Gastrocnemius medialis (tissue), 4 donors: ENCODE measurements at regions not wholly inside any gene's neighbourhood (a gene's known extent, or its start where the extent isn't known, plus 50 kb on each side); places are given as distances from the start of the nearest gene placed in this dataset.

Source experiments
- ATAC-seq, 2 donors: fragments of 150-250 bp; one replicate each; pipeline ENCODE4 v1.9.1; 2016
- DNase-seq, 2 donors: peaks; one replicate each; pipeline ENCODE4 v3.0.0-alpha.2; 2019
- H3K27ac ChIP-seq, 4 donors: fragments of 200-600 bp; sonication (generic); 1 replicate in 1 of 4; 2 replicates in 3 of 4; pipeline ENCODE4 v1.5.1; 2016 to 2018; ENCODE audit warnings: mild to moderate bottlenecking in 2 of 4, moderate library complexity in 1 of 4
- H3K27me3 ChIP-seq, 3 donors: fragments of 200-600 bp; sonication (generic) in 2 of 3; 1 replicate in 1 of 3; 2 replicates in 2 of 3; pipeline versions ENCODE4 v1.5.1 to v1.6.0; 2016 to 2019; ENCODE audit warnings: mild to moderate bottlenecking in 1 of 3, moderate library complexity in 1 of 3
- H3K36me3 ChIP-seq, 2 donors: fragments of 200-600 bp; sonication (generic) in 1 of 2; one replicate each; pipeline ENCODE4 v1.5.1; 2017 to 2018
- H3K4me1 ChIP-seq, 2 donors: fragments of 200-600 bp; sonication (generic) in 1 of 2; one replicate each; pipeline ENCODE4 v1.5.1; 2016 to 2017; ENCODE audit warnings: mild to moderate bottlenecking in 2 of 2
- H3K4me3 ChIP-seq, 4 donors: fragments of 200-600 bp; sonication (generic) in 3 of 4; 1 replicate in 1 of 4; 2 replicates in 3 of 4; pipeline ENCODE4 v1.5.1; 2016 to 2019; ENCODE audit warnings: mild to moderate bottlenecking in 2 of 4
- H3K9me3 ChIP-seq, 3 donors: fragments of 200-600 bp; sonication (generic) in 2 of 3; 1 replicate in 1 of 3; 2 replicates in 2 of 3; pipeline ENCODE4 v1.5.1; 2016 to 2019
- CTCF ChIP-seq, 5 experiments: fragments of 450-650 bp in 3 of 5; fragments of 200-600 bp in 2 of 5; sonication (generic) in 2 of 5; IDR thresholded peaks in 4 of 5; conservative IDR thresholded peaks in 1 of 5; 1 replicate in 4 of 5; 2 replicates in 1 of 5; pipeline ENCODE4 v1.5.1; 2016 to 2019; ENCODE audit warnings: antibody characterized with exemption in 5 of 5, mild to moderate bottlenecking in 3 of 5, moderate library complexity in 3 of 5
- POLR2A ChIP-seq, 2 donors: fragments of 450-650 bp; IDR thresholded peaks; one replicate each; pipeline ENCODE4 v1.6.1; 2017; ENCODE audit warnings: antibody characterized with exemption in 2 of 2, mild to moderate bottlenecking in 2 of 2, moderate library complexity in 2 of 2
- in situ Hi-C, 4 donors: fragments of 200-750 bp; cut with MboI; loops; one replicate each; pipeline versions ENCODE4 v1.15.0 to v1.8.0; 2017; ENCODE audit warnings: low sequenced_read_pairs in 4 of 4
- intact Hi-C: fragments of 100-400 bp; cut with DNase I; formaldehyde crosslinking; loops from one replicate; pipeline ENCODE4 v1.15.1; 2023; ENCODE audit warnings: low total_unique reads

GRCh38 chr1:182242641-182243040 lies 148.9 kb downstream of the GLUL start:
- TF ChIP-seq CTCF (IDR thresholded peaks at IDR 0.05 in 4 of 5, conservative IDR thresholded peaks at IDR 0.05 in 1 of 5) (no peak), POLR2A (IDR thresholded peaks at IDR 0.05) (no peak)
- DNase-seq (no peak), ATAC-seq (no peak)
- Histone ChIP-seq H3K9me3 (no peaks in the 10 kb centered on the region), H3K27ac (no peak overlapping the region), H3K36me3 (no peaks in the 10 kb centered on the region), H3K4me1 (no peaks in the 10 kb centered on the region), H3K27me3 (no peaks in the 10 kb centered on the region), H3K4me3 (no peak overlapping the region)
- in situ Hi-C loops: no loop called here
- intact Hi-C loops: no loop called here

GRCh38 chr1:182240085-182240484 lies 151.5 kb downstream of the GLUL start:
- Histone ChIP-seq H3K36me3 (no peaks in the 10 kb centered on the region), H3K4me3 (no peak overlapping the region), H3K27ac (no peak overlapping the region), H3K27me3 (no peaks in the 10 kb centered on the region), H3K9me3 (no peaks in the 10 kb centered on the region), H3K4me1 (peaks cover 0 to 12% of the 10 kb centered on the region in 2 donors)
- DNase-seq (no peak), ATAC-seq (no peak)
- intact Hi-C loops (no loop called here), in situ Hi-C loops (no loop called here)
- TF ChIP-seq POLR2A (IDR thresholded peaks at IDR 0.05) (no peak), CTCF (IDR thresholded peaks at IDR 0.05 in 4 of 5, conservative IDR thresholded peaks at IDR 0.05 in 1 of 5) (no peak)

GRCh38 chr1:182238421-182238820 lies 153.2 kb downstream of the GLUL start:
- intact Hi-C loops: loop anchor here (10.0 kb wide), 1 partner anchor 156 kb away; the partner anchor contains the start of gene GLUL

GRCh38 chr1:182237329-182237728 lies 154.3 kb downstream of the GLUL start:
- Histone ChIP-seq H3K9me3 (no peaks in the 10 kb centered on the region), H3K4me1 (peaks cover 0 to 12% of the 10 kb centered on the region in 2 donors), H3K27ac (peak overlapping the region in 1 of 4 donors; percentile 72), H3K27me3 (no peaks in the 10 kb centered on the region), H3K4me3 (no peak overlapping the region), H3K36me3 (no peaks in the 10 kb centered on the region)
- intact Hi-C loops: loop anchor here (2.0 to 10.0 kb wide), 2 partner anchors 113 to 157 kb away; partner anchors contain the start of gene GLUL
- DNase-seq: no peak
- no peak for ATAC-seq
- TF ChIP-seq POLR2A (IDR thresholded peaks at IDR 0.05): no peak
- no peak for TF ChIP-seq CTCF (IDR thresholded peaks at IDR 0.05 in 4 of 5, conservative IDR thresholded peaks at IDR 0.05 in 1 of 5)
- in situ Hi-C loops: no loop called here

More at GRCh38 chr1:182238421-182238820, 153.2 kb downstream of the GLUL start:
- ATAC-seq: no peak
- in situ Hi-C loops: no loop called here
- Histone ChIP-seq H3K9me3 (no peaks in the 10 kb centered on the region), H3K27ac (no peak overlapping the region), H3K36me3 (no peaks in the 10 kb centered on the region), H3K4me1 (peaks cover 0 to 12% of the 10 kb centered on the region in 2 donors), H3K27me3 (no peaks in the 10 kb centered on the region), H3K4me3 (no peak overlapping the region)
- no peak for DNase-seq
- TF ChIP-seq POLR2A (IDR thresholded peaks at IDR 0.05) (no peak), CTCF (IDR thresholded peaks at IDR 0.05 in 4 of 5, conservative IDR thresholded peaks at IDR 0.05 in 1 of 5) (no peak)

GRCh38 chr1:182236651-182237077 lies 154.9 kb downstream of the GLUL start:
- peaks cover 0 to 12% of the 10 kb centered on the region in 2 donors for H3K4me1 ChIP-seq
- ATAC-seq: no peak
- no peaks in the 10 kb centered on the region for H3K27me3 ChIP-seq
- DNase-seq: no peak
- peak overlapping the region; percentile 69 to 75 (median 74) for H3K27ac ChIP-seq
- H3K36me3 ChIP-seq: no peaks in the 10 kb centered on the region
- H3K9me3 ChIP-seq: no peaks in the 10 kb centered on the region
- peak in 1 of 2 donors; percentile 2 for TF ChIP-seq POLR2A (IDR thresholded peaks at IDR 0.05)
- TF ChIP-seq CTCF (IDR thresholded peaks at IDR 0.05 in 4 of 5, conservative IDR thresholded peaks at IDR 0.05 in 1 of 5): no peak
- intact Hi-C loops: loop anchor here (2.0 to 10.0 kb wide), 2 partner anchors 114 to 158 kb away; partner anchors contain the start of gene GLUL
- in situ Hi-C loops: no loop called here
- H3K4me3 ChIP-seq: no peak overlapping the region
